A172 (cell line): ENCODE measurements at regions not wholly inside any gene's neighbourhood (a gene's known extent, or its start where the extent isn't known, plus 50 kb on each side); places are given as distances from the start of the nearest gene placed in this dataset.
"Not testable (repeated sequence)": the region's sequence is repeated elsewhere in the genome, so short reads cannot be mapped to it uniquely, and the experiment has no call there.

Experiments used
- DNase-seq: peaks from one replicate; pipeline ENCODE4 v3.0.0-alpha.2; 2015; ENCODE audit warnings: low spot score

- no peak for DNase-seq
Observed at GRCh38 chr16:14384745-14385144, 245.3 kb downstream of the PARN start.

GRCh38 chr16:14383844-14384243 is 246.2 kb downstream of the PARN start:
- DNase-seq: not testable (repeated sequence)

- no peak for DNase-seq
Observed at GRCh38 chr16:14378689-14379467, 251.2 kb downstream of the PARN start.

- DNase-seq: no peak
Observed at GRCh38 chr16:14378131-14378551, 251.9 kb downstream of the PARN start.

GRCh38 chr16:14377326-14377725 is 252.7 kb downstream of the PARN start:
- DNase-seq: no peak

- DNase-seq: no peak
Observed at GRCh38 chr16:14375132-14375491, 254.9 kb downstream of the PARN start.

- no peak for DNase-seq
Observed at GRCh38 chr16:14374451-14375131, 255.5 kb downstream of the PARN start.

GRCh38 chr16:14373896-14374295 is 256.2 kb downstream of the PARN start:
- no peak for DNase-seq

- no peak for DNase-seq
Observed at GRCh38 chr16:14373406-14373805, 256.7 kb downstream of the PARN start.

- no peak for DNase-seq
Observed at GRCh38 chr16:14372471-14372870, 257.6 kb downstream of the PARN start.

- DNase-seq: no peak
Observed at GRCh38 chr16:14371778-14372431, 258.2 kb downstream of the PARN start.

- DNase-seq: no peak
Observed at GRCh38 chr16:14370736-14371234, 259.3 kb downstream of the PARN start.

- DNase-seq: no peak
Observed at GRCh38 chr16:14369734-14370598, 260.1 kb downstream of the PARN start.

GRCh38 chr16:14368399-14368798 is 261.7 kb downstream of the PARN start:
- DNase-seq: no peak

GRCh38 chr16:14366974-14367707 is 262.9 kb downstream of the PARN start:
- no peak for DNase-seq

- no peak for DNase-seq
Observed at GRCh38 chr16:14366447-14366846, 263.6 kb downstream of the PARN start.

- no peak for DNase-seq
Observed at GRCh38 chr16:14365200-14365851, 264.7 kb downstream of the PARN start.

- DNase-seq: peak; percentile 76
Observed at GRCh38 chr16:14364386-14365199, 265.5 kb downstream of the PARN start.

GRCh38 chr16:14364112-14364385 is 266.0 kb downstream of the PARN start:
- DNase-seq: no peak
